Upper lobe of right lung (tissue), 1 donor: ENCODE measurements at regions not wholly inside any gene's neighbourhood (a gene's known extent, or its start where the extent isn't known, plus 50 kb on each side); places are given as distances from the start of the nearest gene placed in this dataset.

Source experiments
- ATAC-seq: fragments of 200-7000 bp; cut with Tn5 transposase; one replicate; pipeline ENCODE4 v1.9.1; 2020; ENCODE audit warnings: mild to moderate bottlenecking, moderate library complexity
- DNase-seq: peaks from one replicate; pipeline ENCODE4 v3.0.0-alpha.2; 2020
- H3K27ac ChIP-seq: fragments of 200-600 bp; one replicate; pipeline ENCODE4 v1.8.0; 2022
- H3K27me3 ChIP-seq: fragments of 200-600 bp; one replicate; pipeline ENCODE4 v1.8.0; 2022; ENCODE audit warnings: mild to moderate bottlenecking
- H3K36me3 ChIP-seq: fragments of 200-600 bp; one replicate; pipeline ENCODE4 v1.8.0; 2022
- H3K4me1 ChIP-seq: fragments of 200-600 bp; one replicate; pipeline ENCODE4 v1.8.0; 2022
- H3K4me3 ChIP-seq: fragments of 200-600 bp; one replicate; pipeline ENCODE4 v1.8.0; 2022; ENCODE audit warnings: mild to moderate bottlenecking
- H3K9me3 ChIP-seq: fragments of 200-600 bp; one replicate; pipeline ENCODE4 v1.8.0; 2022
- intact Hi-C: fragments of 100-400 bp; cut with DNase I; formaldehyde crosslinking; loops from one replicate; pipeline ENCODE4 v1.11.0; 2022
- TF ChIP-seq, protein P1 (sequence below): fragments of 200-600 bp; IDR thresholded peaks from one replicate; pipeline ENCODE4 v1.8.0; 2022; ENCODE audit warnings: antibody characterized with exemption
- donor health status: DM: no; HTN: yes; CAD: no; lungs with severe emphysema.

- TF ChIP-seq, protein P1, sequence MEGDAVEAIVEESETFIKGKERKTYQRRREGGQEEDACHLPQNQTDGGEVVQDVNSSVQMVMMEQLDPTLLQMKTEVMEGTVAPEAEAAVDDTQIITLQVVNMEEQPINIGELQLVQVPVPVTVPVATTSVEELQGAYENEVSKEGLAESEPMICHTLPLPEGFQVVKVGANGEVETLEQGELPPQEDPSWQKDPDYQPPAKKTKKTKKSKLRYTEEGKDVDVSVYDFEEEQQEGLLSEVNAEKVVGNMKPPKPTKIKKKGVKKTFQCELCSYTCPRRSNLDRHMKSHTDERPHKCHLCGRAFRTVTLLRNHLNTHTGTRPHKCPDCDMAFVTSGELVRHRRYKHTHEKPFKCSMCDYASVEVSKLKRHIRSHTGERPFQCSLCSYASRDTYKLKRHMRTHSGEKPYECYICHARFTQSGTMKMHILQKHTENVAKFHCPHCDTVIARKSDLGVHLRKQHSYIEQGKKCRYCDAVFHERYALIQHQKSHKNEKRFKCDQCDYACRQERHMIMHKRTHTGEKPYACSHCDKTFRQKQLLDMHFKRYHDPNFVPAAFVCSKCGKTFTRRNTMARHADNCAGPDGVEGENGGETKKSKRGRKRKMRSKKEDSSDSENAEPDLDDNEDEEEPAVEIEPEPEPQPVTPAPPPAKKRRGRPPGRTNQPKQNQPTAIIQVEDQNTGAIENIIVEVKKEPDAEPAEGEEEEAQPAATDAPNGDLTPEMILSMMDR: no peak
- no peak for DNase-seq
- Histone ChIP-seq H3K27ac (no peak overlapping the region), H3K4me3 (no peak overlapping the region), H3K4me1 (no peaks in the 10 kb centered on the region), H3K27me3 (no peaks in the 10 kb centered on the region), H3K36me3 (no peaks in the 10 kb centered on the region), H3K9me3 (no peaks in the 10 kb centered on the region)
- ATAC-seq: no peak
- intact Hi-C loops: no loop called here
Measured at GRCh38 chr14:40523123-40523522, 1083.6 kb upstream of the LRFN5 start.

- no peaks in the 10 kb centered on the region for H3K27me3 ChIP-seq
- H3K27ac ChIP-seq: no peak overlapping the region
- intact Hi-C loops: no loop called here
- no peak overlapping the region for H3K4me3 ChIP-seq
- ATAC-seq (no peak), DNase-seq (no peak)
- TF ChIP-seq, protein P1: no peak
- H3K9me3 ChIP-seq: no peaks in the 10 kb centered on the region
- H3K4me1 ChIP-seq: no peaks in the 10 kb centered on the region
- no peaks in the 10 kb centered on the region for H3K36me3 ChIP-seq
Measured at GRCh38 chr14:40494483-40494882, 1062.2 kb upstream of the FBXO33 start.

- Histone ChIP-seq H3K27me3 (no peaks in the 10 kb centered on the region), H3K4me1 (no peaks in the 10 kb centered on the region), H3K27ac (no peak overlapping the region), H3K36me3 (no peaks in the 10 kb centered on the region), H3K9me3 (no peaks in the 10 kb centered on the region), H3K4me3 (no peak overlapping the region)
- TF ChIP-seq, protein P1: no peak
- no peak for ATAC-seq
- no peak for DNase-seq
- intact Hi-C loops: no loop called here
Measured at GRCh38 chr14:40487824-40488223, 1055.6 kb upstream of the FBXO33 start.

- no peaks in the 10 kb centered on the region for H3K4me1 ChIP-seq
- H3K4me3 ChIP-seq: no peak overlapping the region
- H3K9me3 ChIP-seq: no peaks in the 10 kb centered on the region
- H3K36me3 ChIP-seq: no peaks in the 10 kb centered on the region
- ATAC-seq (no peak), DNase-seq (no peak)
- no peak overlapping the region for H3K27ac ChIP-seq
- TF ChIP-seq, protein P1: no peak
- intact Hi-C loops: no loop called here
- H3K27me3 ChIP-seq: no peaks in the 10 kb centered on the region
Measured at GRCh38 chr14:40485688-40486087, 1053.5 kb upstream of the FBXO33 start.

GRCh38 chr14:40476005-40476404 lies 1043.8 kb upstream of the FBXO33 start:
- intact Hi-C loops: no loop called here
- no peak for ATAC-seq
- TF ChIP-seq, protein P1: no peak

DNA sequence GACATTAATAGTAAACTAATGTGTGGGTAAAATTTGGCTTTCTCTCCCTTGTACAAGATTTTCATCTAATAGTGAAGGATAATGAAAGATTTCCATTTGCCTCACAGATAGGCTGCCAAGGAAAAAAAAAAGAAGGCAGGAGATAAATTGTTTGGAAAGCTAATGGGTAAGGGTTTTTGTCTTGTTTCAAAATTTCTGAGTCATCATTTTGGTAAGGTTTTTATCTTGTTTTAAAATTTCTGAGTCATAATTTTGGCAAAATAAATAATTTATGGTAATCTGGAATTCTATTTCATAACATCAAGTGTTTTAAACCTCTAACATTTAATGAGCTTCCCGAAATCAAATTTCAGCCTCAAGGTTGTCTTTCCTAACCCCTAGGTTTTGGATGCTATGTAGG lies 1035.7 kb upstream of the FBXO33 start:
- Histone ChIP-seq H3K9me3 (peaks cover 10% of the 10 kb centered on the region), H3K27me3 (no peaks in the 10 kb centered on the region), H3K36me3 (no peaks in the 10 kb centered on the region), H3K4me3 (no peak overlapping the region), H3K27ac (no peak overlapping the region), H3K4me1 (no peaks in the 10 kb centered on the region)
- TF ChIP-seq, protein P1: no peak
- DNase-seq (no peak), ATAC-seq (no peak)
- intact Hi-C loops: no loop called here

More at GRCh38 chr14:40476005-40476404, 1043.8 kb upstream of the FBXO33 start:
- Histone ChIP-seq H3K9me3 (no peaks in the 10 kb centered on the region), H3K4me1 (no peaks in the 10 kb centered on the region), H3K36me3 (no peaks in the 10 kb centered on the region), H3K4me3 (no peak overlapping the region), H3K27me3 (no peaks in the 10 kb centered on the region), H3K27ac (no peak overlapping the region)
- DNase-seq: no peak
